GM19468 (cell line): ENCODE measurements at regions not wholly inside any gene's neighbourhood (a gene's known extent, or its start where the extent isn't known, plus 50 kb on each side); places are given as distances from the start of the nearest gene placed in this dataset.
"Not testable (repeated sequence)": the region's sequence is repeated elsewhere in the genome, so short reads cannot be mapped to it uniquely, and the experiment has no call there.

ENCODE experiments used
- ATAC-seq: cut with Tn5 transposase; IDR thresholded peaks from one replicate; pipeline ENCODE4 v1.9.1; 2021; ENCODE audit warnings: mild to moderate bottlenecking, moderate library complexity, moderate number of reproducible peaks; ENCODE audit not compliant: unreplicated experiment; ENCODE audit errors: extremely low read depth

DNA sequence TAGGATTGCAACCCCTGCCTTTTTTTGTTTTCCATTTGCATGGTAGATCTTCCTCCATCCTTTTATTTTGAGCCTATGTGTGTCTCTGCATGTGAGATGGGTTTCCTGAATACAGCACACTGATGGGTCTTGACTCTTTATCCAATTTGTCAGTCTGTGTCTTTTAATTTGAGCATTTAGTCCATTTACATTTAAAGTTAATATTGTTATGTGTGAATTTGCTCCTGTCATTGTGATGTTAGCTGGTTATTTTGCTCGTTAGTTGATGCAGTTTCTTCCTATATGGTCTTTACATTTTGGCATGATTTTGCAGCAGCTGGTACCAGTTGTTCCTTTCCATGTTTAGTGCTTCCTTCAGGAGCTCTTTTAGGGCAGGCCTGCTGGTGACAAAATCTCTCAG, 2003.1 kb upstream of the CDH6 start:
- not testable (repeated sequence) for ATAC-seq

- ATAC-seq, result not testable (repeated sequence)
Observed at GRCh38 chr5:29186380-29186779, 2007.1 kb upstream of the CDH6 start.

- ATAC-seq, result no peak
Observed at GRCh38 chr5:29185558-29185957, 2007.9 kb upstream of the CDH6 start.

DNA sequence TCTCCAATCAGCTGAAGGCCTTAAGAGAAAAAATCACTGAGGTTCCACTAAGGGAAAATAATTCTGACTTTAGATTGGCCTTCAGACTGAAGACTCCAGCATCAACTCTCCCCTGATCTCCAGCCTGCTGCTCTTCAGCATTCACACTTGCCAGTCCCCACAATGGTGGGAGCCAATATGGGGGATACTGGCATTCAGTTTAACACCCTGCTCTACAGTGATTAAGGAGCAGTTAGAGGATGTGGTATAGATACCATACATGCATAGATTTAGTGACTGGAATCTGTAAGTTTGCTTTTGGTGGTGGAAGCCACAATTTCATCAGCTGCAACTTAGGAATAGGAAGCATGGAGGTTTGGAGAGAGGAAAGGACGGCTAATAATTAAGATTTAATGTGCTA, 2017.7 kb upstream of the CDH6 start:
- ATAC-seq, result no peak

- ATAC-seq, result no peak
Observed at GRCh38 chr5:29170599-29170998, 2022.9 kb upstream of the CDH6 start.

- no peak for ATAC-seq
Observed at GRCh38 chr5:29169886-29170285, 2023.6 kb upstream of the CDH6 start.

DNA sequence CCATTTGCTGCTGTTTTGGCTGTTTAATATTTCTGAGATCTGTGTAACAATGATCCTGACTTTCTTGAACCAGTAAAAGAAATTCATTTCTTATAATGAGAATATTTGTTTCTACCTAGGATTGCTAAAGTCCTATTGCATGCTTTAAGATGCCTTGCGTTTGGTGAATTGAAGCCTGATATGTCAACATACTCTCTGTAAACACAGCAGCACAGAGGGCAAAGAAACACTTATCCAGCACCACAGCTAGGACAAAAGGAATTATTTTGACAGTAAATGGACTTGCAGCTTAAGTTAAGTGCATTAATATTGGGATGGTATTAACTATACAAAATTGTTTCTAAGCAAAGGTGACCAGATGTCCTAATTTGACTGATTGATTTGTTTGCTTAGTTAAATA, 2031.2 kb upstream of the CDH6 start:
- ATAC-seq, result no peak

GRCh38 chr5:29161399-29162291, 2031.8 kb upstream of the CDH6 start:
- no peak for ATAC-seq

DNA sequence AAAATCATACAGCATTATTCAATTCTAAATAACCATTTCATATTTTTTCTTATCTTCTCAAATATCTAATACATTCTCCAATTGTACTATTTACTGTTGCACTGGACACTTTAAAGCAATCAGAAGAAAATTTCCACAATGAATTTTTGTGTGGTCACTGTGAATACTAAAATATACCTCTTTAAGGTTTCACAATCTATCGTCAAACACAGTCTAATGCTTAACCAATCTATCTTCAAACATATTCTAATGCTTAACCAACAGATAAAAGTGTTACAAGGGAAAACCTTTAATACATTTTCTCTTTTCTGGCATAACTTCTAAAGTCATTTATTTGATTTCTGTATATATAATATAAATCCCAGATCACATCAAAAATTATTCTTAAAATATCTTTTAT, 2035.5 kb upstream of the CDH6 start:
- no peak for ATAC-seq

- no peak for ATAC-seq
Observed at GRCh38 chr5:29150840-29151239, 2042.6 kb upstream of the CDH6 start.

GRCh38 chr5:29148581-29148980, 2044.9 kb upstream of the CDH6 start:
- no peak for ATAC-seq

DNA sequence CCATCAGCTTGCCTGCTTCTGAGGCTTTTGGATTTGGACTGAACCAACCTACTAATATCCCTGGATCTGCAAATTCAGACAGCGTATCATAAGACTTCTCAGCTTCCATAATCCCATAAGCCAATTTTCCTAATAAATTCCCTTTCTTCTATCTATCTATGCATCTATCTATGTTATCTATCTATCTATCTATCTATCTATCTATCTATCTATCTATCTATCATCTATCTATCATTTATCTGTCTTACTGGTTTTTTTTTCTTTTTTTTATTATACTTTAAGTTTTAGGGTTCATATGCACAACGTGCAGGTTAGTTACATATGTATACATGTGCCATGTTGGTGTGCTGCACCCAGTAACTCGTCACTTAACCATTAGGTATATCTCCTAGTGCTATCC, 2045.4 kb upstream of the CDH6 start:
- no peak for ATAC-seq

DNA sequence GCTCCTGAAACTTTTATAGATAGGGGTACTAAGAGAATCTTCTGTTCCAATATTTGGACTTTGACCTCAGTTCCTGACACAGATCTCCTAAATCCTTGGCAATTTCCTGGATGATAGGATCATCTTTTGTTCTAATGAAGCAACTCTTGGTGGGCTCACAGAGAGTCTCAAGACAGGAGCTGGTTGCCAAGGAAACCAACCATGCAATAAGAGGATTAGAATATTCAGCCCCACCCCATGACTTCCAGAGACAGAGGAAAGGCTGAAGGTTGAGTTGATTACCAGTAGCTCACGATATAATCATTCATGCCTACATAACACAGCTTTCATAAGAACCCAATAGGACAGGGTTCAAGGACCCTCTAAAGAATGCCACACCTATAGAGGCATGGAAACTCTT, 2050.2 kb upstream of the CDH6 start:
- no peak for ATAC-seq

DNA sequence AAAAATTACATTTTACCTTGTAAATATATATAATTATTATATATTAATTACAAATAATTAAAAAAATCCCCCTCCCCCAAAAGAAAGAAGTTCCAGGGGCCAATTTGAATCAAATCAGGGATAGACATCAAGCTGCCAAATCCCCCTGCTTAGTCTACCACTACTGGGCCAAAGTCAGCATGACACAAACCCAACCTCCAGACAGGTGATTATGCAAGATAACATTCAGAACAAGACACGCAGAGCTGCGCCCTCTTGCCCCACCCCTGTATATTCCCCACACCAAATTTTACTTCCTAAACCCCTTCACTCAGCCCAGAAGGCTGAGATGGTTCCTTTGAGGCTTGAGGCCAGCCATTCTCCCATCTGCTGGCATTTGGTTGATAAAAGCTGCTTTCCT, 2059.1 kb upstream of the CDH6 start:
- ATAC-seq, result no peak

DNA sequence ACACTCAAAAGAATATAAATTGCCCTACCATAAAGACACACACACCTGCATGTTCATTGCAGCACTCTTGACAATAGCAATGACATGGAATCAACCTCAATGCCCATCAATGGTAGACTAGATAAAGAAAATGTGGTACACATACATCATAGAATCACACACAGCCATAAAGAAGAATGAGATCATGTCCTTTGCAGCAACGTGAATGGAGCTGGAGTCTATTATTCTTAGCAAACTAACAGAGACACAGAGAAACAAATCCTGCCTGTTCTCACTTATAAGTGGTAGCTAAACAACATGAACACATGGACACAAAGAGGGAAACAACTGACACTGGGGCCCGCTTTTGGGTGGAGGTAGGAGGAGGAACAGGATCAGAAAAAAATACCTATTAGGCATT, 2062.2 kb upstream of the CDH6 start:
- ATAC-seq, result no peak

- no peak for ATAC-seq
Observed at GRCh38 chr5:29130786-29131185, 2062.7 kb upstream of the CDH6 start.

GRCh38 chr5:29127524-29128156, 2065.8 kb upstream of the CDH6 start:
- not testable (repeated sequence) for ATAC-seq

- not testable (repeated sequence) for ATAC-seq
Observed at GRCh38 chr5:29126462-29126861, 2067.0 kb upstream of the CDH6 start.

- ATAC-seq, result no peak
Observed at GRCh38 chr5:29122306-29122705, 2071.2 kb upstream of the CDH6 start.

- ATAC-seq, result no peak
Observed at GRCh38 chr5:29114331-29114768, 2076.0 kb upstream of the CDH9 start.

DNA sequence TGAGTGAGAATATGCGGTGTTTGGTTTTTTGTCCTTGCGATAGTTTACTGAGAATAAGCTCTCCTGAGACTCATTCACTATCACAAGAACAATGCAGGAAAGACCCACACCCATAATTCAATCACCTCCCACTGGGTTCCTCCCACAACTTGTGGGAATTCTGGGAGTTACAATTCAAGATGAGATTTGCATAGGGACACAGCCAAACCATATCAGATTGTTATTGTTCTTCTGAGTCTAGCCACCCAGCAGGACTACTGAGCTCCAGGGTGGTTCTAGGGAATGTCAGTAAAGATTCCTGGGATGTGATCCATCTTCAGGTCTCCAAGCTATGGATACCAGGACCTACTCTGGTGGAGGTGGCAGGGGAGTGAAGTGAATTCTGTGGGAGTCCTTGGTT, 2075.1 kb upstream of the CDH9 start:
- ATAC-seq, result no peak

DNA sequence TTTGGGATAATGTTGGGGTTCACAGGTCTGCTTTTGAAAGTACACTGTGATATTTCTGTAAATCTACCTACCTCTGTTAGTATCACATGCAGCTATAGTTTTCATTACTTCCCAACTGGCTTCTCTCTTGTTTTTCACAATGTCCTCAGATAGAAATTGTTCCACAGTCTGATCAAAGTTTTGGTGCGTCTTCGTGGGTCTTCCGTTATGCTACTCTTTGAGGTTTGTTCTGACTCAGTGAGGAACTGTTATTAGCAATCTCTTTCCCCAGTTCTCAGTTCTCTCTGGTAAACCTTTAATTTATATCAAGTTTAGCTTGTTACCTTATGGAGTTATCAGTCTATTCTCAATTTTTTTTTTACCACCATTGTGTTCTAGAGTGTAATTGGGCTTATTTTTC, 2061.2 kb upstream of the CDH9 start:
- no peak for ATAC-seq
